GM10248 (cell line): ENCODE measurements at regions not wholly inside any gene's neighbourhood (a gene's known extent, or its start where the extent isn't known, plus 50 kb on each side); places are given as distances from the start of the nearest gene placed in this dataset.

Source experiments
- CTCF ChIA-PET: fragments of 300-600 bp; sonication (Branson Sonifier 250); formaldehyde crosslinking; extraction: SDS; loops from one replicate; lab custom pipeline; 2021; ENCODE audit warnings: antibody characterized with exemption; lab: Yijun Ruan, JAX
- POLR2A ChIA-PET: fragments of 350-650 bp; sonication (Branson Sonifier 250); formaldehyde crosslinking; extraction: SDS; loops from one replicate; lab custom pipeline; 2020; ENCODE audit warnings: antibody characterized with exemption; lab: Yijun Ruan, JAX
- DNase-seq: peaks from one replicate; pipeline ENCODE4 v3.0.0; 2012; ENCODE audit errors: extremely low spot score
- TF ChIP-seq, protein P1 (sequence below): IDR thresholded peaks from 2 replicates; pipeline ENCODE4 v1.5.1; 2012; ENCODE audit warnings: mild to moderate bottlenecking, low read depth; ENCODE audit errors: extremely low read depth, missing control alignments, control extremely low read depth

DNA sequence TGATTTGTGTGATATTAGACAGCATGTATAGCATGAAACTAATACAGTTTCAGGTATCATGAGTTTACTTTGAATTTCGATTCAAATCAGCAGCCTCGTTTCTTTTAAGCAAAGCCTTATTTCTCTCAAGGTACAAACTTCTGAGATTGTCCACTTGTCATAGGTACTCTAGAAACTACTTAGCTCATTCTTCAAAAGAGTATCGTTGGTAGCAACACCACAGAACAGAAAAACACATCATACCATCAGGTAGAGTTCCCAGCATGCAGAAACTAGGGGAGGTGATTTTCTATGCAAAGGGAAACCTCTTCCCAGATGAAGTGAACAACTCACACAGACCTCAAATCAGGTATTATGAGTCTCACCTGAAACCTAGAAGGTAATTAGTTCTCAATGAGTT, 237.0 kb upstream of the SOX9 start:
- TF ChIP-seq, protein P1, sequence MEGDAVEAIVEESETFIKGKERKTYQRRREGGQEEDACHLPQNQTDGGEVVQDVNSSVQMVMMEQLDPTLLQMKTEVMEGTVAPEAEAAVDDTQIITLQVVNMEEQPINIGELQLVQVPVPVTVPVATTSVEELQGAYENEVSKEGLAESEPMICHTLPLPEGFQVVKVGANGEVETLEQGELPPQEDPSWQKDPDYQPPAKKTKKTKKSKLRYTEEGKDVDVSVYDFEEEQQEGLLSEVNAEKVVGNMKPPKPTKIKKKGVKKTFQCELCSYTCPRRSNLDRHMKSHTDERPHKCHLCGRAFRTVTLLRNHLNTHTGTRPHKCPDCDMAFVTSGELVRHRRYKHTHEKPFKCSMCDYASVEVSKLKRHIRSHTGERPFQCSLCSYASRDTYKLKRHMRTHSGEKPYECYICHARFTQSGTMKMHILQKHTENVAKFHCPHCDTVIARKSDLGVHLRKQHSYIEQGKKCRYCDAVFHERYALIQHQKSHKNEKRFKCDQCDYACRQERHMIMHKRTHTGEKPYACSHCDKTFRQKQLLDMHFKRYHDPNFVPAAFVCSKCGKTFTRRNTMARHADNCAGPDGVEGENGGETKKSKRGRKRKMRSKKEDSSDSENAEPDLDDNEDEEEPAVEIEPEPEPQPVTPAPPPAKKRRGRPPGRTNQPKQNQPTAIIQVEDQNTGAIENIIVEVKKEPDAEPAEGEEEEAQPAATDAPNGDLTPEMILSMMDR = no peak
- DNase-seq = no peak
- POLR2A ChIA-PET = no interaction called here
- CTCF ChIA-PET = interaction anchor here (1.3 kb wide), 1 partner anchor 55 kb away, joined by 3 read pairs; no protein-coding TSS in a partner anchor

DNA sequence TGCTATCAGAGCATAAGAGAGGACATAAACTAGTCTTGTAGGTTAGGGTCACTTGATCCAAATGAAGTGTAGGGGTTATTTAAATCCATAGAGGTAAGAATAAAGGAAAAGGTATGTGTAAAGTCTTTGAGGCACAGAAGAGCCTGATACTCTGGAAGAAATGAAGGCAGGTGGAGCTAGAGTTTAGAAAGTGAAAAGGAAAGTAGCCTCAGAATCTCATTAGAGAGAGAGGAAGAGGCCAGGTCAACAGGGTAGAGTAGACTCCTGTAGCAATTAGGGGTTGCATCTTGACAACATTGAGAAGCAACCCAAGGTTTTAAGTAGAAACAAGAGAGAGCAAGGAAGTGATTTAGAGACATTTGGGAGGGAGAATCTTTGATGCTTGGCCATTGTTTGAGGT, 235.2 kb upstream of the SOX9 start:
- ChIA-PET CTCF (interaction anchor here (1.2 kb wide), 1 partner anchor 77 kb away, joined by 3 read pairs; no protein-coding TSS in a partner anchor), POLR2A (no interaction called here)
- no peak for DNase-seq
- TF ChIP-seq, protein P1 = no peak

DNA sequence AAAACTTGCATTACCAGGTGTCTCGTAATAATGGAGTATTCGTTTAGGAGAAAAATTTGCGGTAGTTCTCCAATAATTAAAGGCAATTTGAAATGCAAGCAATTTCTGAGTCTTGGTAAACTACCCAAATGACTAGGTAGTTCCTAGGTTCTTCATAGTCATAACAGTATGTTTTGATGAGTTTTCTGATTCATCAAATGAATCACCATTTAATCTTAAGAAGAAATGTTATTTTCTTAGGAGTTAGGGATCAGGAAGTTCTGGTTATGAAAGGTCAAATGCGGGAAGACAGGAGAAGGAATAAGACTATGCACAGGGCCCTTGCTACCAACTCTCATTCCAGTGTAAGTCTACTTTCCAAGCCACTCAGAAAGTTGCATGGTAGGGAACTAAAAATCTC, 221.5 kb upstream of the SOX9 start:
- ChIA-PET CTCF (no interaction called here), POLR2A (no interaction called here)
- TF ChIP-seq, protein P1 = no peak
- no peak for DNase-seq

DNA sequence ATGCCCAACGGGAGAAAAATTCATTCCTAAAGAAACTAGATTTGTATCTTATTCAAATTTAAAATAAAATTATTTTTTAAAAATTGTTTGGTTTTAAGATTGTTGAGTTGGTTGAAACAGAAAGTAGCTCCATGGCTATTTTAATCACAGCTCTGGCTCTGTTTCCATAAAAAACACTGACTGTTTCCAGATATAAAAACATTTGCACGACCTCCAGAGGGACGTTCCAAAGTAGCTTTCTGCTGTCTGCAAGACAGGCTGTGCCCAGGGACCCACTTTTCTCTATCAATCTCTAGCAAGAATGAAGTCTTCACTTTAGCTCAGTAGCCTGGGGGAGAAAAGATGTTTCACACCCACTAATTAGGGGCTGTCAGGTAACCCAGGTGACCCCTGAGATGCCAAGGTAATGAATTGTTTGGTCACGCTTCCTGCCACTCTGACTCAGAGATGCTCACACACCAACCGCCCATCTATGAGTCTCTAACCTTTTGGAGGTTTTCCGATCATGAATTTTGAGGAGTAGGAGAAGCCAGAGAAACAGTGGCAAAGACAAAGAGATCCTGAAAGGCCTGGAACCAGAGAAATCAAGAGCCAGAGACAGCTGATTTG, 220.1 kb upstream of the SOX9 start:
- DNase-seq = no peak
- TF ChIP-seq, protein P1 = no peak
- ChIA-PET POLR2A (no interaction called here), CTCF (interaction anchor here (1.4 kb wide), 1 partner anchor 11 kb away, joined by 5 read pairs; no protein-coding TSS in a partner anchor)

DNA sequence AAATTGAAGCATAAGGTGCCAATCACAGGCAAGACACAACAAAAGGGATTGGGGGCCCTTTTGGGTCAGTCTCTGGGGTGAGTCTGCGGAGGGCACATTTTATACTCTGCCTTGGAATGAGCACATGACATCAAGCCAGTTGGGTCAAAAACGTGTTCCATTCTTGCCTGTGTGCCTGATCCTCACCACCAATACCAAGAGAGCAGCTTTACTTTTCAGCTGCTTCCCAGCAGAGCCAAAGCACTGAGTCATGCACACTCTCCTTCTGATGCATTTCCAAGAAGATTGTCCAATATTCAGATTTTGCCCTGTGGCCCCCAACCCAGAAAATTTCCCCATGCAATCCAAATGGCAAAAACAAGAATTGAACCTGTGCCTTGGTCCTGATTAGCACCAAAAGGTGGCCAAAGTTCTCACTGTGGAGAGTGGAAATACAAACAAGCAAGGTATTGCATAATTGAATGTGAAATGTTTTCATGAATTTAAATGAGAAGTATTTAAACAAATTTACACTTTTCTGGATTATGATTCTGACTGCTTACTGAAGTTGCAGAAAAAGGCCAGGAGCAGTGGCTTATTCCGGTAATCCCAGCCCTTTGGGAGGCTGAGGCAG, 217.8 kb upstream of the SOX9 start:
- POLR2A ChIA-PET = no interaction called here
- DNase-seq = no peak
- CTCF ChIA-PET = no interaction called here
- TF ChIP-seq, protein P1 = no peak

DNA sequence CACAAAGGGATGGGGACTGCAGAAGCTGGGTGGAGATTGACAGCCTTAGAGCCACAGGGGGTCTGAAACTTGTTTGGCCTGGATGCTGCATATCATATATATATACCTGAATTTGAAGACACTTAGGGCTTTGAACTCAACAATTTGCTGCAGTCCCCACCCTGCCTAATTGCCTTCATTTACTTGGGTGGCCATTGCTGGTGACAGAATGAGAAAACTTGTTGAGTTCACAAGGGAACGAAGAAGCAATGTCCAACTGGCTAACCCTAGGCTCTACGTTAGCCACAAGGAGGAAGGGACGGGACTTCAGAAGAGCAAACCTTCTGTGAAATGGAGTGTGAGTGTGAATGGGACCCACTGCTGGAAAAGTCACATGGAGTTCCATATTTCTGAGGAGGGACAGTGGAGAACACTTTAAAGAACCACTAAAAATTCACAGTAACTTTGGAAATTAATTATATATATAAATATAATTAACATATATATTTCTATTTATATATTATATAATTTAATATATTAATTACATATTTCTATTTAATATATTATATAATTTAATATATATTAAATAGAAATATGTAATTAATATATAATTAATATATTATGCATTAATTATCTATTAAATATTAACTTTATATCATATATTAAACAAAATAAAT, 215.3 kb upstream of the SOX9 start:
- no peak for DNase-seq
- CTCF ChIA-PET = no interaction called here
- POLR2A ChIA-PET = no interaction called here
- TF ChIP-seq, protein P1 = no peak
